Right lobe of liver (tissue), 6 donors: ENCODE measurements at regions not wholly inside any gene's neighbourhood (a gene's known extent, or its start where the extent isn't known, plus 50 kb on each side); places are given as distances from the start of the nearest gene placed in this dataset.
A peak's percentile ranks its signal among the peaks of the same experiment; 100 is the strongest.

Source experiments
- ATAC-seq, 4 donors: fragments of 200-7000 bp; cut with Tn5 transposase; one replicate each; pipeline ENCODE4 v1.9.1; 2020; ENCODE audit warnings: mild to moderate bottlenecking in 4 of 4, moderate library complexity in 4 of 4
- DNase-seq, 3 donors: peaks; one replicate each; pipeline ENCODE4 v3.0.0-alpha.2; 2020
- H3K27ac ChIP-seq, 3 donors: fragments of 200-600 bp; one replicate each; pipeline ENCODE4 v1.8.0; 2022
- H3K27me3 ChIP-seq, 2 donors: fragments of 200-600 bp; one replicate each; pipeline ENCODE4 v1.8.0; 2022
- H3K36me3 ChIP-seq, 4 donors: fragments of 200-600 bp; sonication (generic) in 1 of 4; one replicate each; pipeline versions ENCODE4 v1.5.1 to v1.8.0; 2017 to 2022; ENCODE audit warnings: control low read depth in 1 of 4
- H3K4me1 ChIP-seq, 4 donors: fragments of 200-600 bp; sonication (generic) in 1 of 4; one replicate each; pipeline versions ENCODE4 v1.5.1 to v1.8.0; 2017 to 2022; ENCODE audit warnings: control low read depth in 1 of 4
- H3K4me3 ChIP-seq, 3 donors: fragments of 200-600 bp; one replicate each; pipeline ENCODE4 v1.8.0; 2022
- H3K9me3 ChIP-seq, 4 donors: fragments of 200-600 bp; sonication (generic) in 1 of 4; one replicate each; pipeline versions ENCODE4 v1.5.1 to v1.8.0; 2017 to 2022; ENCODE audit warnings: control low read depth in 1 of 4
- CTCF ChIP-seq, 4 donors: fragments of 200-600 bp in 3 of 4; fragments of 450-650 bp in 1 of 4; IDR thresholded peaks; one replicate each; pipeline versions ENCODE4 v1.5.1 to v1.8.0; 2016 to 2022; ENCODE audit warnings: antibody characterized with exemption in 4 of 4, mild to moderate bottlenecking in 2 of 4
- POLR2A ChIP-seq: fragments of 450-650 bp; IDR thresholded peaks from one replicate; pipeline ENCODE4 v1.6.1; 2017; ENCODE audit warnings: antibody characterized with exemption, mild to moderate bottlenecking
- WGBS: methylation state at CpG from one replicate; pipeline ENCODE4 v1.1.6; 2018; ENCODE audit warnings: low coverage, low lambda C conversion rate; ENCODE audit not compliant: insufficient coverage; ENCODE audit errors: missing lambda C conversion rate; 5-methylcytosine and 5-hydroxymethylcytosine counted together
- intact Hi-C, 2 donors: fragments of 100-400 bp; cut with DNase I; formaldehyde crosslinking; loops; one replicate each; pipeline versions ENCODE4 v1.11.2 to v1.14.1; 2022
- donor health status: DM: no; HTN: yes; CAD: no.
- donor health status: DM: no; HTN: no; CAD: no.
- donor health status: DM: no; HTN: no; CAD: no.
- donor health status: DM: no; HTN: yes; CAD: no.
- donor health status: DM: no; HTN: yes; CAD: no.

- intact Hi-C loops, result loop anchor here in 1 of 2 donors (10.0 kb wide), 1 partner anchor 161 kb away; no protein-coding TSS in a partner anchor
- H3K27ac ChIP-seq, result peak overlapping the region; percentile 63 to 92 (median 89)
Measured at GRCh38 chr15:96183514-96183850, 147.0 kb upstream of the NR2F2 start.

GRCh38 chr15:96183867-96184266, 146.6 kb upstream of the NR2F2 start:
- H3K27me3 ChIP-seq, result no peaks in the 10 kb centered on the region
- H3K36me3 ChIP-seq, result no peaks in the 10 kb centered on the region
- no peak for TF ChIP-seq CTCF (IDR thresholded peaks at IDR 0.05)
- no peak for TF ChIP-seq POLR2A
- no peaks in the 10 kb centered on the region for H3K9me3 ChIP-seq
- intact Hi-C loops, result loop anchor here in 1 of 2 donors (10.0 kb wide), 1 partner anchor 161 kb away; no protein-coding TSS in a partner anchor
- H3K4me1 ChIP-seq, result peaks cover 0 to 38% (median 12%) of the 10 kb centered on the region in 4 donors
- peak overlapping the region in 2 of 3 donors; percentile 6 to 16 for H3K4me3 ChIP-seq
- ATAC-seq, result peak; percentile 69 to 82 (median 72)
- WGBS, result 25% methylated on average over 3 of the region's 3 CpGs
- H3K27ac ChIP-seq, result peak overlapping the region; percentile 63 to 92 (median 89)
- no peak for DNase-seq

More at GRCh38 chr15:96183514-96183850, 147.0 kb upstream of the NR2F2 start:
- ATAC-seq (peak; percentile 40 to 63 (median 43)), DNase-seq (peak in 2 of 3 donors; percentile 56 to 57)
- 22% methylated on average over 4 of the region's 4 CpGs for WGBS
- no peak for TF ChIP-seq POLR2A
- TF ChIP-seq CTCF (IDR thresholded peaks at IDR 0.05), result no peak
- H3K36me3 ChIP-seq, result no peaks in the 10 kb centered on the region
- no peak overlapping the region for H3K4me3 ChIP-seq
- H3K4me1 ChIP-seq, result peaks cover 0 to 38% (median 12%) of the 10 kb centered on the region in 4 donors
- no peaks in the 10 kb centered on the region for H3K27me3 ChIP-seq
- no peaks in the 10 kb centered on the region for H3K9me3 ChIP-seq

GRCh38 chr15:96184297-96184696, 146.2 kb upstream of the NR2F2 start:
- Histone ChIP-seq H3K9me3 (no peaks in the 10 kb centered on the region), H3K4me3 (peak overlapping the region in 2 of 3 donors; percentile 6 to 16), H3K27ac (peak overlapping the region; percentile 63 to 92 (median 89)), H3K27me3 (no peaks in the 10 kb centered on the region), H3K36me3 (no peaks in the 10 kb centered on the region), H3K4me1 (peaks cover 0 to 38% (median 12%) of the 10 kb centered on the region in 4 donors)
- no peak for TF ChIP-seq CTCF (IDR thresholded peaks at IDR 0.05)
- no peak for TF ChIP-seq POLR2A
- ATAC-seq (peak; percentile 51 to 66 (median 58)), DNase-seq (peak in 1 of 3 donors; percentile 52)
- 33% methylated on average over 2 of the region's 2 CpGs for WGBS
- intact Hi-C loops, result loop anchor here in 1 of 2 donors (10.0 kb wide), 1 partner anchor 161 kb away; no protein-coding TSS in a partner anchor

- Histone ChIP-seq H3K27ac (no peak overlapping the region), H3K27me3 (no peaks in the 10 kb centered on the region), H3K4me1 (peaks cover 0 to 35% (median 12%) of the 10 kb centered on the region in 4 donors), H3K9me3 (no peaks in the 10 kb centered on the region), H3K36me3 (no peaks in the 10 kb centered on the region), H3K4me3 (no peak overlapping the region)
- intact Hi-C loops, result loop anchor here in 1 of 2 donors (10.0 kb wide), 1 partner anchor 159 kb away; no protein-coding TSS in a partner anchor
- DNase-seq (no peak), ATAC-seq (no peak)
- WGBS, result 85% methylated on average over 4 of the region's 4 CpGs
- no peak for TF ChIP-seq POLR2A
- TF ChIP-seq CTCF (IDR thresholded peaks at IDR 0.05), result no peak
Measured at GRCh38 chr15:96186105-96186504, 144.4 kb upstream of the NR2F2 start.
